K562 (cell line): ENCODE measurements at regions not wholly inside any gene's neighbourhood (a gene's known extent, or its start where the extent isn't known, plus 50 kb on each side); places are given as distances from the start of the nearest gene placed in this dataset.
"Not testable (repeated sequence)": the region's sequence is repeated elsewhere in the genome, so short reads cannot be mapped to it uniquely, and the experiment has no call there.

Experiments used
- ATAC-seq: fragments of 200-7000 bp; cut with Tn5 transposase; 3 replicates; pipeline ENCODE4 v1.9.1; 2020; ENCODE audit warnings: moderate library complexity
- BruUV-seq: library from RNA; stranded (reverse); fragments of 400-500 nt; replicated peaks from 2 replicates; lab custom pipeline; 2021; lab: Mats Ljungman, UMichigan
- CTCF ChIA-PET: fragments of 300-600 bp; formaldehyde crosslinking; extraction: SDS; loops from one replicate; lab custom pipeline; 2021; ENCODE audit warnings: low intra/inter-chr PET ratio; lab: Yijun Ruan, JAX
- POLR2A ChIA-PET: fragments of 300-600, 350-650 bp; sonication (Branson Sonifier 250); formaldehyde crosslinking; extraction: SDS; loops from one replicate; lab custom pipeline; 2021; ENCODE audit warnings: antibody characterized with exemption, inconsistent platforms; lab: Yijun Ruan, JAX
- DNase-seq, 4 experiments: peaks; one replicate each; pipeline versions ENCODE4 v3.0.0 to v3.0.0-alpha.2; 2011 to 2018; ENCODE audit warnings: low spot score in 3 of 4, mixed read lengths in 3 of 4; ENCODE audit errors: extremely low read depth in 1 of 4
- FAIRE-seq: peaks from 2 replicates; lab custom pipeline; 2011; peaks lifted over from hg19 to GRCh38; lab: Jason Lieb, UNC
- H2AFZ ChIP-seq: 2 replicates; pipeline ENCODE4 v1.6.0; 2011; ENCODE audit warnings: low read depth, low read length, control low read depth, inconsistent platforms
- H3K27ac ChIP-seq: fragments of 200-600 bp; 3 replicates; pipeline ENCODE4 v1.8.0; 2011; ENCODE audit warnings: low read depth, mild to moderate bottlenecking, control low read depth, inconsistent platforms, low read length, moderate library complexity, mixed read lengths; ENCODE audit errors: extremely low read depth
- H3K27me3 ChIP-seq, 2 experiments: fragments of 300-600 bp in 1 of 2; 2 replicates in 1 of 2; 3 replicates in 1 of 2; pipeline versions ENCODE4 v1.6.0 to v1.8.0; 2011; ENCODE audit warnings: inconsistent platforms in 2 of 2, low read length in 2 of 2, mild to moderate bottlenecking in 1 of 2, mixed read lengths in 1 of 2, moderate library complexity in 1 of 2; ENCODE audit not compliant: control insufficient read depth in 2 of 2, insufficient read depth in 2 of 2
- H3K36me3 ChIP-seq: fragments of 300-600 bp; 3 replicates; pipeline ENCODE4 v1.8.0; 2011; ENCODE audit warnings: mild to moderate bottlenecking, low read length, inconsistent platforms; ENCODE audit not compliant: control insufficient read depth, insufficient read depth
- H3K4me1 ChIP-seq, 2 experiments: fragments of 200-600 bp in 1 of 2; replicated peaks in 1 of 2; 2 replicates in 1 of 2; 3 replicates in 1 of 2; pipeline versions ENCODE4 v1.5.1 to v1.8.0; 2011; ENCODE audit warnings: inconsistent platforms in 2 of 2, low read length in 2 of 2, mild to moderate bottlenecking in 1 of 2, mixed read lengths in 1 of 2, moderate library complexity in 1 of 2; ENCODE audit not compliant: control insufficient read depth in 2 of 2, insufficient read depth in 2 of 2
- H3K4me2 ChIP-seq: 2 replicates; pipeline ENCODE4 v1.6.1; 2011; ENCODE audit warnings: low read length, control low read depth, inconsistent platforms, mixed read lengths; ENCODE audit not compliant: insufficient read depth
- H3K4me3 ChIP-seq: fragments of 200-600 bp; sonication (generic), shearing (Covaris generic); 2 replicates; pipeline ENCODE4 v1.5.1; 2016; ENCODE audit warnings: control low read depth, inconsistent platforms
- H3K79me2 ChIP-seq: fragments of 200-600 bp; 3 replicates; pipeline ENCODE4 v1.8.0; 2011; ENCODE audit warnings: low read length, inconsistent platforms; ENCODE audit not compliant: control insufficient read depth, insufficient read depth
- H3K9ac ChIP-seq, 2 experiments: 2 replicates each; pipeline versions ENCODE4 v1.6.0 to v1.6.1; 2011; ENCODE audit warnings: low read depth in 2 of 2, low read length in 2 of 2, control low read depth in 1 of 2, inconsistent platforms in 1 of 2, mild to moderate bottlenecking in 1 of 2, mixed read lengths in 1 of 2; ENCODE audit not compliant: insufficient read depth in 1 of 2
- H3K9me1 ChIP-seq: one replicate; pipeline ENCODE4 v1.6.0; 2011; ENCODE audit warnings: inconsistent platforms, mild to moderate bottlenecking, low read length, moderate library complexity; ENCODE audit not compliant: control insufficient read depth, insufficient read depth
- H3K9me3 ChIP-seq: replicated peaks from 2 replicates; pipeline ENCODE4 v1.5.1; 2011; ENCODE audit warnings: low read depth, low read length, inconsistent platforms; ENCODE audit not compliant: control insufficient read depth, insufficient read depth
- H4K20me1 ChIP-seq: replicated peaks from 2 replicates; pipeline ENCODE4 v1.6.1; 2011; ENCODE audit warnings: low read length, inconsistent platforms, mixed read lengths; ENCODE audit not compliant: control insufficient read depth, insufficient read depth
- ASH1L ChIP-seq: fragments of 450-650 bp; IDR thresholded peaks from 2 replicates; pipeline ENCODE4 v1.6.1; 2018; ENCODE audit warnings: borderline replicate concordance, mild to moderate bottlenecking, low read depth; ENCODE audit not compliant: partially characterized antibody
- CEBPB ChIP-seq: fragments of 450-650 bp; IDR thresholded peaks from 2 replicates; pipeline ENCODE4 v1.6.1; 2016; ENCODE audit warnings: missing genetic modification characterization, missing compliant biosample characterization
- ILK ChIP-seq: fragments of 450-650 bp; IDR thresholded peaks from 2 replicates; pipeline ENCODE4 v1.6.1; 2016; ENCODE audit warnings: missing genetic modification characterization, low read depth, mild to moderate bottlenecking, missing compliant biosample characterization, moderate library complexity, borderline replicate concordance
- NFIC ChIP-seq: fragments of 450-650 bp; IDR thresholded peaks from 2 replicates; pipeline ENCODE4 v1.6.1; 2017; ENCODE audit warnings: mild to moderate bottlenecking, inconsistent platforms
- TOE1 ChIP-seq, 2 experiments: fragments of 450-650 bp in 1 of 2; sonication (generic) in 1 of 2; formaldehyde crosslinking in 1 of 2; IDR thresholded peaks; 2 replicates each; pipeline versions ENCODE4 v1.7.1 to v1.8.0; 2016 to 2022; ENCODE audit warnings: borderline replicate concordance in 2 of 2, mild to moderate bottlenecking in 2 of 2, antibody characterized with exemption in 1 of 2, inconsistent platforms in 1 of 2, low read depth in 1 of 2, missing genetic modification reagents in 1 of 2, moderate library complexity in 1 of 2
- TRIM24 ChIP-seq, 2 experiments: fragments of 450-650 bp; IDR thresholded peaks; 2 replicates each; pipeline ENCODE4 v1.6.1; 2016
- TRIM28 ChIP-seq: fragments of 450-650 bp; IDR thresholded peaks from 2 replicates; pipeline ENCODE4 v1.6.1; 2017
- XRCC3 ChIP-seq: fragments of 450-650 bp; IDR thresholded peaks from 2 replicates; pipeline ENCODE4 v1.6.1; 2017; ENCODE audit warnings: mild to moderate bottlenecking, moderate library complexity
- ZNF146 ChIP-seq: IDR thresholded peaks from one replicate; pipeline ENCODE4 v1.6.1; 2018; ENCODE audit warnings: missing compliant biosample characterization; ENCODE audit not compliant: unreplicated experiment
- WGBS: fragments of 100-300 bp; shearing (Covaris generic); methylation state at CpG from one replicate; pipeline ENCODE4 v1.1.6; 2016; ENCODE audit warnings: low coverage, mixed read lengths; ENCODE audit not compliant: insufficient coverage; ENCODE audit errors: missing lambda C conversion rate; 5-methylcytosine and 5-hydroxymethylcytosine counted together
- in situ Hi-C: fragments of 300-500 bp; cut with MboI; formaldehyde crosslinking; loops from 4 replicates; pipeline ENCODE4 v1.15.0; 2018; ENCODE audit warnings: inconsistent platforms, mixed read lengths
- intact Hi-C: fragments of 100-400 bp; cut with micrococcal nuclease; formaldehyde crosslinking; loops from 2 replicates; pipeline ENCODE4 v1.14.2; 2022
- TF ChIP-seq, protein P1 (sequence below): IDR thresholded peaks from 2 replicates; pipeline ENCODE4 v1.6.1; 2011; ENCODE audit warnings: borderline replicate concordance, low read depth, mild to moderate bottlenecking, moderate library complexity, low read length; ENCODE audit not compliant: insufficient read depth, poor library complexity, severe bottlenecking

- no peak for TF ChIP-seq CEBPB (tag)
- peak; percentile 33; the same call in 1 of the 2 replicates for TF ChIP-seq TOE1 (IDR thresholded peaks at IDR 0.05; ENCODE audit: borderline replicate concordance)
- TF ChIP-seq TOE1 (CRISPR knock-in tag; IDR thresholded peaks at IDR 0.05; ENCODE audit: borderline replicate concordance, low read depth): no peak
- 0 out of 2 replicates have a peak, but pooled peaks have one; percentile 46 for TF ChIP-seq XRCC3
- no peak for TF ChIP-seq ILK (tag)
- TF ChIP-seq, protein P1, sequence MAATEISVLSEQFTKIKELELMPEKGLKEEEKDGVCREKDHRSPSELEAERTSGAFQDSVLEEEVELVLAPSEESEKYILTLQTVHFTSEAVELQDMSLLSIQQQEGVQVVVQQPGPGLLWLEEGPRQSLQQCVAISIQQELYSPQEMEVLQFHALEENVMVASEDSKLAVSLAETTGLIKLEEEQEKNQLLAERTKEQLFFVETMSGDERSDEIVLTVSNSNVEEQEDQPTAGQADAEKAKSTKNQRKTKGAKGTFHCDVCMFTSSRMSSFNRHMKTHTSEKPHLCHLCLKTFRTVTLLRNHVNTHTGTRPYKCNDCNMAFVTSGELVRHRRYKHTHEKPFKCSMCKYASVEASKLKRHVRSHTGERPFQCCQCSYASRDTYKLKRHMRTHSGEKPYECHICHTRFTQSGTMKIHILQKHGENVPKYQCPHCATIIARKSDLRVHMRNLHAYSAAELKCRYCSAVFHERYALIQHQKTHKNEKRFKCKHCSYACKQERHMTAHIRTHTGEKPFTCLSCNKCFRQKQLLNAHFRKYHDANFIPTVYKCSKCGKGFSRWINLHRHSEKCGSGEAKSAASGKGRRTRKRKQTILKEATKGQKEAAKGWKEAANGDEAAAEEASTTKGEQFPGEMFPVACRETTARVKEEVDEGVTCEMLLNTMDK: no peak
- TF ChIP-seq ASH1L: no peak
- peak; percentile 99 for TF ChIP-seq TRIM28
- peak; percentile 90 for TF ChIP-seq NFIC
- peak; percentile 51 to 86; a peak in 3 of 4 replicates for TF ChIP-seq TRIM24 (IDR thresholded peaks at IDR 0.05)
Measured at GRCh38 chr9:129301941-129302340, 123.9 kb upstream of the IER5L start (continued).

DNA sequence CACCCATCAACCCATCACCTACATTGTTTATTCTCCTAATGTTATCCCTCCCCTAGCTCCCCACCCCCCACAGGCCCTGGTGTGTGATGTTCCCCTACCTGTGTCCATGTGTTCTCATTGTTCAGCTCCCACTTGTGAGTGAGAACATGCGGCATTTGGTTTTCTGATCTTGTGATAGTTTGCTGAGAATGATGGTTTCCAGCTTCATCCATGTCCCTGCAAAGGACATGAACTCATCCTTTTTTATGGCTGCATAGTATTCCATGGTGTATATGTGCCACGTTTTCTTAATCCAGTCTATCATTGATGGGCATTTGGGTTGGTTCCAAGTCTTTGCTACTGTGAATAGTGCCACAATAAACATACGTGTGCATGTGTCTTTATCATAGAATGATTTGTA is 118.1 kb upstream of the IER5L start:
- FAIRE-seq, H2AFZ ChIP-seq, H3K9ac ChIP-seq, DNase-seq, H3K9me1 ChIP-seq, H3K9me3 ChIP-seq, H3K36me3 ChIP-seq, BruUV-seq, CTCF ChIA-PET, H3K79me2 ChIP-seq, intact Hi-C loops: not testable (repeated sequence)
- WGBS: 3% methylated on average over 2 of the region's 3 CpGs
- peak; percentile 64 for TF ChIP-seq ZNF146
- TF ChIP-seq, all 486 proteins: peak for 1; not testable (repeated sequence) for 485
- H3K4me3 ChIP-seq, H3K4me1 ChIP-seq, H3K27me3 ChIP-seq, in situ Hi-C loops, ATAC-seq, H3K27ac ChIP-seq, H4K20me1 ChIP-seq, H3K4me2 ChIP-seq, POLR2A ChIA-PET: not testable (repeated sequence)
